BJ (cell line): ENCODE measurements at regions not wholly inside any gene's neighbourhood (a gene's known extent, or its start where the extent isn't known, plus 50 kb on each side); places are given as distances from the start of the nearest gene placed in this dataset.

Experiments used
- CTCF ChIA-PET: fragments of 350-600 bp; formaldehyde crosslinking; extraction: SDS; loops from one replicate; lab custom pipeline; 2021; ENCODE audit warnings: antibody characterized with exemption, inconsistent platforms; lab: Yijun Ruan, JAX
- POLR2A ChIA-PET: fragments of 300-600 bp; sonication (Branson Sonifier 250); formaldehyde crosslinking; extraction: SDS; loops from one replicate; lab custom pipeline; 2021; ENCODE audit warnings: antibody characterized with exemption; lab: Charles Lee
- DNase-seq: peaks from one replicate; pipeline ENCODE4 v3.0.0-alpha.2; 2011; ENCODE audit warnings: low read depth
- H3K27me3 ChIP-seq: 2 replicates; pipeline ENCODE4 v1.6.0; 2011; ENCODE audit warnings: low read length; ENCODE audit not compliant: control insufficient read depth, insufficient read depth
- H3K36me3 ChIP-seq: 2 replicates; pipeline ENCODE4 v1.5.1; 2011; ENCODE audit warnings: low read length; ENCODE audit not compliant: control insufficient read depth, insufficient read depth
- H3K4me3 ChIP-seq: 2 replicates; pipeline ENCODE4 v1.5.1; 2011; ENCODE audit warnings: low read depth, mild to moderate bottlenecking, control low read depth, low read length
- CTCF ChIP-seq: IDR thresholded peaks from 2 replicates; pipeline ENCODE4 v1.5.1; 2011; ENCODE audit warnings: low read depth, mild to moderate bottlenecking, control low read depth, inconsistent platforms, low read length, moderate library complexity; ENCODE audit not compliant: insufficient read depth

GRCh38 chr4:148982200-148982599 is 540.0 kb upstream of the NR3C2 start:
- POLR2A ChIA-PET: no interaction called here
- Histone ChIP-seq H3K4me3 (no peak overlapping the region), H3K27me3 (no peaks in the 10 kb centered on the region), H3K36me3 (no peaks in the 10 kb centered on the region)
- DNase-seq: no peak
- CTCF ChIA-PET: no interaction called here
- TF ChIP-seq CTCF: no peak

GRCh38 chr4:148980782-148981480 is 538.7 kb upstream of the NR3C2 start:
- no peak for DNase-seq
- TF ChIP-seq CTCF: no peak
- no peak overlapping the region for H3K4me3 ChIP-seq
- CTCF ChIA-PET: no interaction called here
- H3K27me3 ChIP-seq: no peaks in the 10 kb centered on the region
- POLR2A ChIA-PET: no interaction called here
- no peaks in the 10 kb centered on the region for H3K36me3 ChIP-seq

GRCh38 chr4:148978301-148978700 is 536.1 kb upstream of the NR3C2 start:
- TF ChIP-seq CTCF: no peak
- Histone ChIP-seq H3K36me3 (no peaks in the 10 kb centered on the region), H3K27me3 (no peaks in the 10 kb centered on the region), H3K4me3 (no peak overlapping the region)
- CTCF ChIA-PET: no interaction called here
- POLR2A ChIA-PET: no interaction called here
- DNase-seq: no peak

DNA sequence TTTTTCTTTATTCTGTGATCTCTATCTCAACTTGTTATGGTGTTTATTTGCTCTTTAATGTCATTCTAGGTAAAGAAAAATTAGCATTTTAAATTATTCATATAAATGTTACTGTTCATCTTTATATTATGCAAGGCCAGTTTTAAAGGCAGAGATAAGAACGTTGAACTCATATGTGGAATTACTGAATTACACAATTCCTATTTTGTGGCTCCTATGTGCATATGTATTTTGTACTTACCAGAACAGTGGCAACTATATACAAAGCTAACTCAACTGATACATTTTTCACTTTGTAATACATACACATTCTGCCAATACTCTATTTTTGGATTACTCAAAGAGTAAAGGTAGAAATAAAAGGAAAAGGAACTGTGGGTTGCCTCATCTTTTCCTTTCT is 533.2 kb upstream of the NR3C2 start:
- CTCF ChIA-PET: no interaction called here
- POLR2A ChIA-PET: no interaction called here
- H3K27me3 ChIP-seq: no peaks in the 10 kb centered on the region
- H3K36me3 ChIP-seq: no peaks in the 10 kb centered on the region
- DNase-seq: no peak
- no peak for TF ChIP-seq CTCF
- no peak overlapping the region for H3K4me3 ChIP-seq

- TF ChIP-seq CTCF: no peak
- H3K4me3 ChIP-seq: no peak overlapping the region
- DNase-seq: no peak
- no peaks in the 10 kb centered on the region for H3K27me3 ChIP-seq
- POLR2A ChIA-PET: no interaction called here
- CTCF ChIA-PET: no interaction called here
- H3K36me3 ChIP-seq: no peaks in the 10 kb centered on the region
Observed at GRCh38 chr4:148965080-148965479, 522.9 kb upstream of the NR3C2 start.
